Glomerular visceral epithelial cell (primary cell): ENCODE measurements at regions not wholly inside any gene's neighbourhood (a gene's known extent, or its start where the extent isn't known, plus 50 kb on each side); places are given as distances from the start of the nearest gene placed in this dataset.
A peak's percentile ranks its signal among the peaks of the same experiment; 100 is the strongest.
"Not testable (repeated sequence)": the region's sequence is repeated elsewhere in the genome, so short reads cannot be mapped to it uniquely, and the experiment has no call there.

Experiments
- DNase-seq: peaks from one replicate; pipeline ENCODE4 v3.0.0-alpha.2; 2016; ENCODE audit errors: extremely low spot score

DNA sequence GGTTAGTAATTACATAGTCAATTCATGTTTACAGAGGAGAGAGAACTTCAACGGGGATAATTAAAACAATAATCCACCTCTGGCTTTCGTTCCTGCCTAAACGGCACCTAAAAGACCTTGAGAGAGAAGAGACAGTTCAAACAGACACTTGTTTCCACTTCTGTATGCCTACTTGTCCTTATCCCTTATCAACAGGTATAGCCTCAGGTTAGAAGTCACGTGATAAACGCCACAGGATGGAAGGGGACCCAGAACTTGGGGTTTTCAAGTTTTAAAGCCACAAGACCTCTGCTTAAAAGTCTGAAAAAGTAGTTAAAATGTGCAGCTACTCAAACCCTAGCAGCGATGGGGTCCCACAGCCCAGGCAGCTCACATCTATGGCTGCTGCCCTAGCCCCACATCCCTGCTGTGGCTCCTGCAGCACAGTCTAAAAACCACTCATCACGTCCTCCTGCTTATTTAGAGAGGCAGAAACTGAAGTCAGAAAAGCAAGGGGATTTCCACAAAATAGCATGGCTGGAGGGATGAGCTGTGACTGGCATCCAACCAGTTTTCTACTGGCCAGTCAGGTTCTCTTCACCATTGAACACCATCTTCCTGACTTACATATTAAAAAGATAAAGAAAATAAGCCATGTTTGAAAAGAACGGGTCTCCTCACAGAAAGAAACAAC is 51.2 kb upstream of the SEC16B start:
- no peak for DNase-seq

DNA sequence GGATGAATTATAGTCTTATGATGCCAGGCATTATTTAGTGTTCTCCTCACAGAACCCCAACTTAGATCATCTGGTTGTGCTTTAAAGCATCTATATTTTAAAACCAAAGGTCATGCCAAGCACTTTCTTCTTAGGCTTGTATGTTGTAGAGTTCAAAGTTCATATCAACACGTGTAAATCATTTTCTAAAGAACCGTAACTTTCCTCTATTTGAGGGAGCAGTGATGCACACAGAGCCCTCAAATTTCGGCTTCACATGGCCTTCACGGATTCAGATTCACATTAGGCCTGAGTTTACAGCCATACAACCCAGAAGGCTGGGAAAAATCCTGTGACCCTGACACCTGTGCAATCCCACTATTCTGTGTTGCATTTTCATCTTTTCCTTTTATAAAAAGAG is 52.1 kb upstream of the SEC16B start:
- no peak for DNase-seq

DNA sequence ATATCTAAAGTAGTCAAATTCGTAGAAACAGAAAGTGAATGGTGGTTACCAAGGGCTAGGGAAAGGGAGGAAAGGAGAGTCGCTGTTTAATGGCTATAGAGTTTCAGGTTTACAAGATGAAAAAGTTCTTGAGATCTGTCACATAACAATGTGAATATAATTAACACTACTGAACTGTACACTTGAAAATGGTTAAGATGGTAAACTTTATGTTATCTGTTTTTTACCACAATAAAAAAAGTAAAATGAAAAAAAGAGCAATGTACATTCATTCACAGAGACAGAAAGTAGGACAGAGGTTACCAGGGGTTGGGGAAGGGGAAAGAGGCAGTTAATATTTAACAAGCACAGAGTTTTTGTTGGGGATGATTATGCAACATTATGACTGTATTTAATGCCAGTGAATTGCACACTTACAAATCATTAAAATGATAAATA is 53.3 kb upstream of the SEC16B start:
- DNase-seq = no peak

DNA sequence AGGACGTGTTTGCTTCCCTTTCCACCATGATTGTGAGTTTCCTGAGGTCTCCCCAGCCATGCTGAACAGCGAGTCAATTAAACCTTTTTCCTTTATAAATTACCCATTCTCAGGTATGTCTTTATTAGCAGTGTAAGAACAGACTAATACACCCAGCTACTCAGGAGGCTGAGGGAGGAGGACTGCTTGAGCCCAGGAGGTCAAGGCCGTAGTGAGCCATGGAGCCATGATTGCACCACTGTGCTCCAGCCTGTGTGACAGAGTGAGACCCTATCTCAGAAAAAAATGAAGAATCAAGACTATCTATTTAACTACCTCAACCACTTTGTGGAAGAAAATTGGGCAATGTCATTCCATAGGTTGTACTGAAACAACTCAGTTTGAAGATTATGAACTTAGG is 54.6 kb upstream of the SEC16B start:
- no peak for DNase-seq

DNA sequence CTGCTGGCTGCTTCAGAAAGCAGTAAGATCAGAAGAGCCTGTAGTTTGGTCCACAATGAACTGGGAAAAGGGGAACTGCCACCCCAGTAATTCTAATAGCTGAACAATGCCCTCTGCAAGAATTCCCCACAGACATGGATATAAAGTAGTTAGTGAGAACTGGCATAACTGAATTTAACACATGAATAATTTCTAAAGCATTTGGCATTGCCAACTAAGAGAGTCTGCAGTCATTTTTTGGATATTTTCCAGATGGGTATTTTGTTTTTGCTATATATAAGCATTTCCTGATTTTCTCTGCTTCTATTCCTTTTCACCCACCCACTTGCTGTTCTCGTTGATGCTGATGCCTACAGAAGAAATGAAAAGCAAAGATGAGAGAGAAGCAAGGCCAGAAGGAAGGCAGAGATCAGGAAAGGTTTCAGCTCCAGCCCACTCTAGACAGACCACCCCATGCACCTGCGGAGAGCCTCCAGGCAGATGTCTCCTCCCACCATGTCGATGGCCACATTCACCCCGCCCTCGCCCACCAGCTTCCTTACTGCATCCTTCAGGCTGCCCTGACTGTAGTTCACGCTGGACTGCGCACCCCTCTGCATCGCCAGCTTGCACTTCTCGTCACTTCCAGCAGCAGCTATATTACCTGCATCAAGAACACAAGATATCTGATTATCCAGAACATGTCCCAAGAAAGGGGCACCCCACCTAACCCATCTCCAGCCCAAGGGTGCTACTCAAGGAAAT is 55.9 kb upstream of the SEC16B start:
- no peak for DNase-seq

DNA sequence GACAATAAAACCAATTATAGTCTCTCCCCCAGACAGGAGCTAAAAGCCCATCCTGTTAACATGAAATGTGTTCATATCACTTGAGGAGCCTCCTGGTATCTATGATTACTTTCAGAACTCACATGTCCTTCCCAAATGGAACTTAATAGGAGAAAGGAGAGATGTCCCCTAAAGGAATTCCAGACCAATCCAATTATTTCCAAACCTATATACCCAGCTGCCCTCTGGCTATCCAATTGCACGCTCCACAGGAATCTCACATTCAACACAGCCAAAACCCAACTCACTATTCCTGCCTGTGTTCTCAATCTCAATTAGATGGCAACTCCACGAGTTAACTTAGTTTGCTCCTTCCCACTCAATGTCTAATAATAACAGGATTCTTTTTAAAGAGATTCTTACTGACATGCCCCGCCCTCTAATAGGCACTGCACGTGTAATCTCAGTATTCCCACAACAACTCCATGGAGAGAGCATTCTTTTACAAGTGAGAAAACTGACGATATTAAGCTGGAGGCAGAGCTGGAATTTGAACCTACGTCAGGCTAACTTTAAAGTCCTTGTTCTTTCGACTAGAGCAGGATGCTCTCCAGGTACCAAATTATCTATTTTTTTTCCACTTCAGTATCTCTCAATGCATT is 59.1 kb upstream of the SEC16B start:
- DNase-seq = no peak

DNA sequence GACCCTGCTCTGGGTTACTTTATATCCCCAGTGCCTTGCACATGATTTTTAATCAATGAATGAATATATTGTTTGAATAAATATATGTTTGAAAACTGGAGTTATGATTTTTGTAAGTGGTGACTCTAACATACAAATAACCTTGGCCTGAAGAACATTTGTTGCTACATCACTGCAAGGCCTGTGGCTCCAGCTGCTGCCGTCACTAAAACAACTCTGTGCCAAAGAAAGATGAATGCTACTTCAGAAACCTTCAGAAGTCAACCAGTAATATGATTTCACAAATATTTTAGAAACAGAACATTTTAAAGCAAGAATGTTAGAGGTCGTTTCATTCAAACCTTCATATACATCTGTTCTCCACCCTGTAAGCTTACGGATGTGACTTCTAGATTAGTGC is 60.6 kb upstream of the SEC16B start:
- no peak for DNase-seq

DNA sequence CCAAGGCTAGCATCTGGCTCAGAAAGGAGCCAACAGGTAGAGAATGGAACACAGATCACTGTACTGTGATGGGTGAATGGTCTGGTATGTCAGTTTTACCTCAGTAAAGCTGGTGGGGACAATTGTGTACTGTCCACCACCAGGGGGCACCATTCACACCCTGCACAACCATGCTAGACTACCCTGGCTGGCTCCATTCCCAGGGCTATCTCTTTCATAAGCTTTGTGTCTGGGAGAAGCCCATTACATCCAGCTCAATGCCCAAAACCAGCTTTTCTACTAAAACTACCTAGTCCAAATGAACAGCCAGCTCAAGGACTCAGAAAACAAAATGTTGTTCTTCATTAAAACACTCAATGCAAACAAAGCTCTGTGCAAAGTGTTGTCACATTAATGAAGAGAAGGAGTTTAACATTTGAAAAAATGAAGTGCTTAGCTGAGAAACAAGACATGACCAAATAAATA is 62.0 kb upstream of the RASAL2 start:
- peak; percentile 83 for DNase-seq

DNA sequence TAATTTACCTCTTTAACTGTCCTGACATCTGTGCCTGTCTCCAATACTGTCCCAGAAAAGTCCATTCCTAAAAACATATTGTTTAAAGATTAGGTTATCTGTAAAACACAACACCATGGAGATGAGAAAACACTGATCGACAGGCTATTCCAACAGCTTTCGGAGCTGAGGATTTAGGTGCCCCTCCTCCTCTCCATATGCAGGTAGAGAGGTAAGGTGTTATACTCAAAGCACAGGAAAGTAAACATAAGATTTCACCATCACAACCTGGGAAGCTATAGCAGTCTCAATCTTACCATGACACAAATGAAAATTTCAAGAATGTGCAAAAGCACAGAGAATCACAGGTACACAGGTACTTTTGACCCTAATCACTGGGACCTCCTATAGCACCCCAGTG is 60.9 kb upstream of the RASAL2 start:
- DNase-seq = no peak

DNA sequence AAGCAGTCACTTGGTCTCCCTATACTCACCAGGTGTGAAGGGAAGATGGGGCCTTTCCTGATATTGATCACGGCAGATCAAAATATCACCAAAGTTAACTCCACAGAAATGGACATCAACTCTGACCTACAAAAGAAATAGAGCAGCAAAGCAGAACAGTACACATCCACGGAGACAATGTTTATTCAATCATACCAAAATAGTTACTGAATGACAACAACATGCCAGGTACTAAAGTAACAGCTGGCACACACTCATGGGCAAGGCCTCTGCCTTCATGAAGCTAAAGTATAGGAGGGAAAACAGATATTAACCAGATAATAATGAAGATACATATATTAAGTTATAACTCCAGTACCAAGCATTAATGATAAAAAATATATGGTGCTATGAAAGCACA is 59.2 kb upstream of the RASAL2 start:
- DNase-seq = no peak

DNA sequence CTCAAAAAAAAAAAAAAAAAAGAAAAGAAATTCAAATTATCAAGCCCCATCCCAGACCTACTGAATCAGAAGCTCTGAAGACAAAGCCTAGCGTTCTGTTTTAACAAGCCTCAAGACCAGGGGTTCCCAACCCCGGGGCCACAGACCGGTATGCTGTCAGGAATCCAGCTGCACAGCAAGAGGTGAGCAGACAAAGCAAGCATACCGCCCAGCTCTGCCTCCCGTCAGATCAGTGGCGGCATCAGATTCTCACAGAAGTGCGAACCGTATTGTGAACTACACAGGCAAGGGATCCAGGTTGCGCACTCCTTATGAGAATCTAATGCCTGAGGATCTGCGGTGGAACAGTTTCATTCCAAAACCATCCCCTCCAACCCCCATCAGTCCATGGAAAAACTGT is 57.8 kb upstream of the RASAL2 start:
- DNase-seq = no peak

DNA sequence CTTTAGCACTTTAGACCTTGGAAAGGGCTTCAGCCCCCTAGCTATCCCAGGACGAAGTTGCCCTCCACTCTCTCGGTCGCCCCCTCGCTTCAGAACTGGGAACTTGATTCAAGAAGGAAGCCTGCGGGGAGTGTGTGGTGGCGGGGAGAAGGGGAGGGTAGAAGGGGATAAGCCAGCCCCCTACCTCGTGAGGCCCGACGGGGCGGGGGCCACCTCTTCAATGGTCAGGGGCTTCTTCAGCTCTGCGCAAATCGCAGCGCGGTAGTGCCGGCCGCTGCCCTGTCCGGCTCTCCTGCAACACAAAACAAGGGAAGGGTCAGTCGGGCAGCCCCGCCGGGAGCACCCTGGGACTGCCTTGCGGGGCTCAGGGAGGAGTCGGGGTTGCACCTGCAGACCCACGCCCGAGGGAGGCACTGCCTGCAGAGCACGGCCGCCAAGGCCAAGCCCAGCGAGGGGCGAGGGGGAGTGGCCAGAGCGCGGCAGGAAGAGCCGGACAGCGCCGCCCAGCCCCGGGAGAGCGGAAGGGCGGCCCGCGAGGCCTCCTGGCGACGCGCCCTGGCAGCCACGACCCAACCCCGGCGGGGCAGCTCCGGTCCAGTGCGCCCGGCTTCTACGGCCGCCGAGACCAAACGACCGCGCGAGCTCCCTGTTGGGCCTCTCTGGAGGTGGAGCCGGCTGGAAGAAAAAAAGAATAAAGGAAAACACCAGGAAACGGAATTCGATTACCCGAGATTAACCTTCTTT is 56.2 kb upstream of the RASAL2 start:
- DNase-seq = peak; percentile 81

DNA sequence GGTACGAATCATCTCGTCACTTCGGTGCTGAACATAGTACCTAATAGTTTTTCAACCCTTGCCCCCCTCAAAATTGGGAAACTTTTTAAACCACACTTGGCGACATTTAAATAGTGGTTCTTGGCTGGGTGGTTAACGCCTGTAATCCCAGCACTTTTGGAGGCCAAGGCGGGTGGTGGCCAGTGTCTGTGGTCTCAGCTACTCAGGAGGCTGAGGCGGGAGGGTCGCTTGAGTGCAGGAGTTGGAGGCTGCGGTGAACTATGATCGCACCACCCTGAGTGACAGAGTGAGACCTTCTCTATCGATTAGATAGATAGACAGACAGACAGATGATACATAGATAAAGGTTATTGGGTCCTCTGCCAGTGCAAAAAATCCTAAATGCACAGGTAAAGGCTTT is 55.5 kb upstream of the RASAL2 start:
- DNase-seq = no peak

DNA sequence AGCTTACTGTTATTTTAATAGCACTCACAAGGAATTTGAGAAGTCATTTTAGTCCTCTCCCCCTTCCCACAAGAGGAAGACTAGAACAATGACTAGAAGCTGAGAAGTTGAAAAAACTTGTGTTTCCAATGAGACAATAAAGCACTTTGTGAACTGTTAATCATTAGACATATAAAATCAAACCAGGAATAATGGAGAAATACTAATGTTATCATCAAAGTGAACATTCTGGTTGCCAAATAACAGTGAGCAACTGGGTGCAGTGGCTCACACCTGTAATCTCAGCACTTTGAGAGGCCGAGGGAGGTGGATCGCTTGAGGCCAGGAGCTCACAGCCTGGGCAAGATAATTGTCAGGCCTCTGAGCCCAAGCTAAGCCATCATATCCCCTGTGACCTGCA is 54.0 kb upstream of the RASAL2 start:
- no peak for DNase-seq

DNA sequence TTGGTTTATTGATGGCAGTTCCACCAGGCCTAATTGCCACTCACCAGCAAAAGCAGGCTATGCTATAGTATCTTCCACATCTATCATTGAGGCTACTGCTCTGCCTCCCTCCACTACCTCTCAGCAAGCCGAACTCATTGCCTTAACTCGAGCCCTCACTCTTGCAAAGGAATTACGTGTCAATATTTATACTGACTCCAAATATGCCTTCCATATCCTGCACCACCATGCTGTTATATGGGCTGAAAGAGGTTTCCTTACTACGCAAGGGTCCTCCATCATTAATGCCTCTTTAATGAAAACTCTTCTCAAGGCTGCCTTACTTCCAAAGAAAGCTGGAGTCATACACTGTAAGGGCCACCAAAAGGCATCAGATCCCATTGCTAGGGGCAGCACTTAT is 50.0 kb upstream of the RASAL2 start:
- not testable (repeated sequence) for DNase-seq
